ENCODE measurements at regions not wholly inside any gene's neighbourhood (a gene's known extent, or its start where the extent isn't known, plus 50 kb on each side); places are given as distances from the start of the nearest gene placed in this dataset.
"Not testable (repeated sequence)": the region's sequence is repeated elsewhere in the genome, so short reads cannot be mapped to it uniquely, and the experiment has no call there.

DNA sequence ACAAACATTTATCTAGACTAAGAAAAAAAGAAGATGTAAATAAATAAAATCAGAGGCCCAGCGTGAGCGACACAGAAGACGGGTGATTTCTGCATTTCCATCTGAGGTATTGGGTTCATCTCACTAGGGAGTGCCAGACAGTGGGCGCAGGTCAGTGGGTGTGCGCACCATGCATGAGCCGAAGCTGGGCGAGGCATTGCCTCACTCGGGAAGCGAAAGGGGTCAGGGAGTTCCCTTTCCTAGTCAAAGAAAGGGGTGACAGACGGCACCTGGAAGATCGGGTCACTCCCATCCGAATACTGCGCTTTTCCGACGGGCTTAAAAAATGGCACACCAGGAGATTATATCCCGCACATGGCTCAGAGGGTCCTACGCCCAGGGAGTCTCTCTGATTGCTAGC lies 79.5 kb upstream of the ABCD2 start:
- DNase-seq (ENCODE audit: low spot score): not testable (repeated sequence)

DNA sequence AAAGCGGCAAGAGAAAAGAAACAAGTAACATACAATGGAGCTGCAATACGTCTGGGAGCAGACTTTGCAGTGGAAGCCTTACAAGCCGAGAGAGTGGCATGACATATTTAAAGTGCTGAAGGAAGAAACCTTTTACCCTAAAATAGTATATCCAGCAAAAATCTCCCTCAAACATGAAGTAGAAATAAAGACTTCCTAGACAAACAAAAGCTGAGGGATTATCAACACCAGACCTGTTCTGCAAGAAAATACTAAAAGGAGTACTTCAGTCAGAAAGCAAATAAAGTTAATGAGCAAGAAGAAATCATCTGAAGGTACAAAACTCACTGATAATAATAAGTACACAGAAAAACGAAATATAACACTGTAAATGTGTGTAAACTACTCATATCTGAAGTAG lies 77.5 kb upstream of the ABCD2 start:
- no peak for DNase-seq (ENCODE audit: low spot score)

DNA sequence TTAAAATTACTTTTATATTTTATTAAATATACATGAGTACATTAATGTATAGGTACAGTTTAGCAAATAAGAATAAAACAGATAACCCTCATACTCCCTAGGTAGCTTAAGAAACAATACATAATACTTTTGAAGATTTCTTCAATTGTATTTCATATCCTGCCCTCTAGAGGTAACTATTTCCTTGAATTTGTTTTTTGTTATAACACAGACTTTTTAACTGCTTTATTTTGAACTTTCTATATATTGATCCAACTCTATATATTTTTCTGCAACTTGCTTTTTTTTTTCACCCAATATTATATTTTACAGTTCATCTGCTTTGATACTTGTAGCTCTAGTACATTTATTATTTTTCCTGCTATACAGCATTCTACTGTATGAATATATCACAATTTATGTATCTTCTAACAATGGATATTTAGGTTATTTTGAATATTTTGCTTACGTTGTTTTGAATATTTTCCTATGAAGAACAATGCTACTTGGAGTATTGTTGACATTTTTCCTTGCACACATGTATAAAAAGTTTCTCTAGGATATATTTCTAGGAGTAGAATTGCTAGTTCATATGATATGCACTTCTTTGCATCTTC lies 72.8 kb upstream of the ABCD2 start:
- peak; percentile 21 for DNase-seq (ENCODE audit: low spot score)

DNA sequence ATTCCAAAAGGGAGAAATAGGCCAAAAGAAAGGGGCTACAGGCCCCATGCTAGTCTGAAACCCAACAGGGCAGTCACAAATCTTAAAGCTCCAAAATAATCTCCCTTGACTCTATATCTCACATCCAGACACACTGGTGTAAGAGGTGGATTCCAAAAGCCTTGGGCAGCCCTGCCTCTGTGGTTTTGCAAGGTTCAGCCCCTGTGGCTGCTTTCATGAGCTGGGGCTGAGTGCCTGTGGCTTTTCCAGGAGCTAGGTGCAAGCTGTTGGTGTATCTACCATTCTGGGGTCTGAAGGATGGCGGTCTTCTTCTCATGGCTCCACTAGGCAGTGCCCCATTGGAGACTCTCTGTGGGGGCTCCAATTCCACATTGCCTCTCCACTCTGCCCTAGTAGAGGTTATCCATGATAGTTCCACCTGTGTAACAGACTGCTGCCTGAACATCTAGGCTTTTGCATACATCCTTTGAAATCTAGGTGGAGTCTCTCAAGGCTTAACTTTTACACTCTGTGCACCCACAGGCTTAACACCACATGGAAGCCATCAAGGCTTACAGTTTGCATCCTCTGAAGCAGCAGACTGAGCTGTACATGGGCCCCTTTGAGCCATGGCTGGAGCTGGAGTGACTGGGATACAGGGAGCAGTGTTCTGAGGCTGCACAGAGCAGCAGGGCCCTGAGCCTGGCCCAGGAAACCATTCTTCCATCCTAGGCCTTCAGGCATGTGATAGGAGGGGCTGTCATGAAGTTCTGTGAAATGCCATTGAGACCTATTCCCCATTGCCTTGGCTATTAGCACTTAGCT lies 66.5 kb upstream of the ABCD2 start:
- DNase-seq (ENCODE audit: low spot score): no peak

DNA sequence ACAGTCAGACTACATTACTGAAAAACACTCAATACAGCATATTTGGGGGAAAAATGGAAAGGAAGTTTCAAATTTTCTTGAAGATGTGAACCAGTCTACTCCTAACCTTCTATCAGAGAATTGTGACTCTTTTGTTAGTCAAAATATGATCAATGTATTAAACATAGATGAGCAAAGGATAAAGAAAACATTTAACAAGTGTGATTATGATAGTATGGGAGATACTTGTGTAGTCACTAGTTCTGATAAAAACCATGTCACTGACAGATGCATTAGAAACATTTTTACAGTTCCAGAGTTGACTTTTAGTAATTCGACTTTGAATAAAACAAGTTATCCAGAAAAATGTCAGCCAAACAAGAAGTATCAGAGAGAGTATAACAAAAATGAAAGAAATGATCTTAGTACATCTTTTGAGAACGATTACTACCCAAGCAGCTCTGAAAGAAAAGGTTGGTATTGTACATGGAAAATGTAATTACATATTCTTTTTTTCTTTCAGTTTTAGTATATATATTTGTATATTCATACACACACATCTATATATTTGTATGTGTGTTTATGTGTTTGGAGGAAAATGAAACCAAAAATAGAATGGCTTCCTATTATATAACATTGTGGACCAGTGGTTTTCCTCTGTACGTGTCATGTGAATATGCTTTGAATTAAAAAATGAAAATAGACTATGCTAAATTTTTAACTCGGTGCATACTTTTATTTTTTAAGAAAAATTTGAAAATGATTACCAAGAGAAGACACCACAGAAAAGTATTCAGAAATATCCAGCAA lies 63.3 kb upstream of the ABCD2 start:
- DNase-seq (ENCODE audit: low spot score): no peak

DNA sequence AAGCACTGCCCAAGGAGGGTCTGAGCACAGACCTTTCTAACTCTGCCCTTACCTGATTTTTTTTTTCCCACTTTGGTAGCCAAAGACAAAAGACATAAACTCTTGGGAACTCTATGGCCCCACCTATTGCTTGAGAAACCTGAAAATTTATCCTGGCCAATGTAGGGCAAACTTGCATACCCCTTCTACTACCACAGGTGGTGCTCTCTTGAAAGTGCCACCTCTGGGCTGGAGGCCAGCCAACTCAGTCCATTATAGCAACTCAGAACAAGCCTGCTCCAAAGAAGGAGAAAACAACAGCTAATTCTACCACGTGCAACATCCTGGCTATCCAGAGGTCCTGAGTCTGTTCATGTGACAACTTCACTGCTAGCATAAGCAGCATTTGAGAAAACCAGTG lies 55.7 kb upstream of the ABCD2 start:
- no peak for DNase-seq (ENCODE audit: low spot score)

DNA sequence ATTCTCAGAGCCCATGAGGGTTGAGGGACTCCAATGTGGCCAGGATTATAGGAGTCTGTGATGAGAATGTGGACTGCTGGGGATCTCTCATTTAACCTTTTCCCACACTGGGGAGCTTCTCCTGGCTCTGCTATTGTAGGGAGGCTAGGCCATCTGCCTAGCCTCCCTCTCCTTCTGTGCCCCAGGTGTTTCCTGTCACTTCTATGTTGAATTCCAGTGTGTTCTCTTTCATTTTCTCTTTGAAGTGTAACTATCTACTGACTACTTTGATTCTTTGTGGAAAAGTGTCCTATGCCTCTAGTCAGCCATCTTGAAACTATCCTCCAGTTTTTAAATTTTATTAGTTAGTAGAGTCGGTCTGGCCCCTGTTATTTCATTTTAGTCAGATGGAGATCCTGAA lies 53.4 kb upstream of the ABCD2 start:
- DNase-seq (ENCODE audit: low spot score): no peak

DNA sequence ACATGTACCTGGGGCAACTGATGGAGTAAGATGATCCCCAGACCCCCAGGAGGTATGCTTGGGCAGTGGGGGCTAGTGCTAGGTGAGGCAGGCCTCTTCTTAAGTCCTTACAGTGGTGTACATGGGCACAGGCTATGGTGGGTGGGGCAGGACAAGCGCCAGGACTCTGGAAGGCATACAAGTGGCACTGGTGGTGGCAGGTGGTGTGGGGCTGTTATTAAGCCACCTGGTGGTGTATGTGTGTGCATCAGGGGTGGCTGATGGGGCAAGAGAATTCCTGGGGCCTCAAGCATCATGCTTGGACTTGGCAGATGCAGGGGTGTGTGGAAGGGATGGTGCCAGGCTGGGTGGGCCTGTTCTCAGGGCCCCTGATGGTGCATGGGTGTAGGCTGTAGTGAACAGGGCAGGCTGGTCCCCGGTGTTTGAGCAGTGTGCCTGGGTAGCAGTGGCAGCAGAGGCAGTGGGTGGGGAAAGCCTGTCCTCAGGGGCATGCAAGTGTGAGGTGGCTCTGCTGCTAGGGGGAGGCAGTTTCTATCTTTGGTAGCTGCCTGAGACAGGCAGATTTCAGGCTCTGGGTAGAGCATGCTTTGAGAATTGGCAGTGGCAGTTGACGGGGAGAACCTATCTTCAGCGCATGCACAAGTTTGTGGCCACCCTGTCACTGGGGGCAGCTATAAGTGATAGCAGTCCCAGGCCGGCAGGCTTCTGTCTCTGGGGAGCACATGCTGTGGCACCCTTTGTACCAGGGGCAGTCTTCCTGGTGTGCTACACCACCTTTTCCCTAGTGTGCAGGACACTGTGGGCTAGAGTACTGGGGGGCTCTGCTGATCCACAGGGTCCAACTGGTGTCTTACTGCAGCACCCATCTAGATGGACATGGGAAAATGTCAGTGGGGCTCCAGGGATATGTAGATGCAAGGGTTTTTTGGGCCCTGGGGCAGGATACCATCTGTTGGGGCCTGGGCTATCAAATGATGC lies 52.6 kb upstream of the ABCD2 start:
- DNase-seq (ENCODE audit: low spot score): no peak

DNA sequence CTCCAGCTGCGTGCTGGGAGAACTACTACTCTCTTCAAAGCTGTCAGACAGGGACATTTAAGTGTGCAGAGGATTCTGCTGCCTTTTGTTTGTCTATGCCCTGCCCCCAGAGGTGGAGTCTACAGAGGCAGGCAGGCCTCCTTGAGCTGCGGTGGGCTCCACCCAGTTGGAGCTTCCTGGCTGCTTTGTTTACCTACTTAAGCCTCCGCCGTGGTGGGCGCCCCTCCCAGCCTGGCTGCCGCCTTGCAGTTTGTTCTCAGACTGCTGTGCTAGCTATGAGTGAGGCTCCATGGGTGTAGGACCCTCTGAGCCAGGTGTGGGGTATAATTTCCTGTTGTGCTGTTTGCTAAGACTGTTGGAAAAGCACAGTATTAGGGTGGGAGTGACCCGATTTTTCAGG lies 49.9 kb upstream of the ABCD2 start:
- not testable (repeated sequence) for DNase-seq (ENCODE audit: low spot score)

All from cerebellar cortex (tissue), 1 donor.